SU-DHL-6 (cell line): ENCODE measurements at regions not wholly inside any gene's neighbourhood (a gene's known extent, or its start where the extent isn't known, plus 50 kb on each side); places are given as distances from the start of the nearest gene placed in this dataset.

Source experiments
- H2AFZ ChIP-seq: fragments of 200-600 bp; sonication (generic); 2 replicates; pipeline ENCODE4 v1.6.1; 2014; ENCODE audit warnings: low read depth, mild to moderate bottlenecking, moderate library complexity, mixed read lengths, antibody characterized with exemption, low read length; ENCODE audit not compliant: severe bottlenecking
- H3F3A ChIP-seq: fragments of 200-600 bp; shearing (Covaris generic); 2 replicates; pipeline ENCODE4 v1.6.0; 2016; ENCODE audit warnings: antibody characterized with exemption, mild to moderate bottlenecking; ENCODE audit not compliant: insufficient read depth
- H3K27ac ChIP-seq: fragments of 200-600 bp; sonication (generic); 2 replicates; pipeline ENCODE4 v1.5.1; 2016; ENCODE audit warnings: low read depth, mild to moderate bottlenecking, low read length, moderate library complexity, mixed read lengths
- H3K27me3 ChIP-seq: fragments of 200-600 bp; sonication (generic), shearing (Covaris generic); 2 replicates; pipeline ENCODE4 v1.6.0; 2014; ENCODE audit warnings: mild to moderate bottlenecking, low read length
- H3K36me3 ChIP-seq: fragments of 200-600 bp; sonication (generic); 2 replicates; pipeline ENCODE4 v1.6.1; 2014; ENCODE audit warnings: mild to moderate bottlenecking, low read length, mixed read lengths
- H3K4me2 ChIP-seq: fragments of 300-600, 200-600 bp; shearing (Covaris generic), sonication (generic); 2 replicates; pipeline ENCODE4 v1.6.0; 2014; ENCODE audit warnings: low read length, low read depth, mild to moderate bottlenecking; ENCODE audit not compliant: poor library complexity, severe bottlenecking
- H3K4me3 ChIP-seq: fragments of 200-600 bp; sonication (generic); 2 replicates; pipeline ENCODE4 v1.5.1; 2014; ENCODE audit warnings: antibody characterized with exemption, low read length, mild to moderate bottlenecking, mixed read lengths; ENCODE audit not compliant: insufficient read depth, poor library complexity, severe bottlenecking
- H3K79me2 ChIP-seq: fragments of 200-600 bp; sonication (generic); 2 replicates; pipeline ENCODE4 v1.6.1; 2014; ENCODE audit warnings: mild to moderate bottlenecking, low read length, moderate library complexity; ENCODE audit not compliant: insufficient read depth
- H3K9ac ChIP-seq: fragments of 200-600 bp; sonication (generic); 2 replicates; pipeline ENCODE4 v1.7.0; 2014; ENCODE audit warnings: mild to moderate bottlenecking, low read length
- H3K9me2 ChIP-seq: fragments of 200-600 bp; sonication (generic); replicated peaks from 2 replicates; pipeline ENCODE4 v1.6.1; 2014; ENCODE audit warnings: low read length; ENCODE audit not compliant: insufficient read depth
- H3K9me3 ChIP-seq: fragments of 200-600 bp; sonication (generic); 2 replicates; pipeline ENCODE4 v1.6.1; 2014; ENCODE audit warnings: low read length, mixed read lengths; ENCODE audit not compliant: insufficient read depth
- H4K20me1 ChIP-seq: fragments of 200-600 bp; sonication (generic); 2 replicates; pipeline ENCODE4 v1.6.1; 2014; ENCODE audit warnings: low read depth, mild to moderate bottlenecking, antibody characterized with exemption, low read length, moderate library complexity, mixed read lengths
- CTCF ChIP-seq: fragments of 200-600 bp; sonication (generic); IDR thresholded peaks from one replicate; pipeline ENCODE4 v1.5.1; 2017; ENCODE audit warnings: antibody characterized with exemption, mild to moderate bottlenecking, low read length, moderate library complexity; ENCODE audit not compliant: insufficient read depth, poor library complexity, severe bottlenecking
- EZH2phosphoT487 ChIP-seq: fragments of 200-600 bp; sonication (generic), shearing (Covaris generic); conservative IDR thresholded peaks from 2 replicates; pipeline ENCODE4 v1.6.1; 2018; ENCODE audit warnings: mild to moderate bottlenecking, antibody characterized with exemption, low read length, moderate library complexity, mixed read lengths

- Histone ChIP-seq H4K20me1 (no peaks in the 10 kb centered on the region), H3K9me2 (no peaks in the 10 kb centered on the region), H3K36me3 (no peaks in the 10 kb centered on the region), H3K27ac (no peak overlapping the region), H3K4me3 (no peak overlapping the region), H3K4me2 (no peak overlapping the region), H3K9me3 (no peaks in the 10 kb centered on the region), H3F3A (no peaks in the 10 kb centered on the region), H3K9ac (no peak overlapping the region), H2AFZ (no peak overlapping the region), H3K27me3 (no peaks in the 10 kb centered on the region), H3K79me2 (no peaks in the 10 kb centered on the region)
- TF ChIP-seq CTCF (no peak), EZH2phosphoT487 (no peak)
Measured at GRCh38 chr4:170666909-170667308, 577.2 kb upstream of the AADAT start.

- no peak overlapping the region for H3K4me2 ChIP-seq
Measured at GRCh38 chr4:170662250-170662649, 572.5 kb upstream of the AADAT start.

GRCh38 chr4:170657761-170658160 lies 568.0 kb upstream of the AADAT start:
- Histone ChIP-seq H3K4me2 (no peak overlapping the region), H3K27ac (no peak overlapping the region), H3K4me3 (no peak overlapping the region), H3F3A (no peaks in the 10 kb centered on the region), H3K36me3 (no peaks in the 10 kb centered on the region), H3K9me2 (no peaks in the 10 kb centered on the region), H3K9me3 (no peaks in the 10 kb centered on the region), H4K20me1 (no peaks in the 10 kb centered on the region), H3K79me2 (no peaks in the 10 kb centered on the region), H2AFZ (no peak overlapping the region), H3K9ac (no peak overlapping the region), H3K27me3 (no peaks in the 10 kb centered on the region)
- TF ChIP-seq EZH2phosphoT487 (no peak), CTCF (no peak)

More at GRCh38 chr4:170662250-170662649, 572.5 kb upstream of the AADAT start:
- Histone ChIP-seq H3K27me3 (no peaks in the 10 kb centered on the region), H3F3A (no peaks in the 10 kb centered on the region), H2AFZ (no peak overlapping the region), H4K20me1 (no peaks in the 10 kb centered on the region), H3K36me3 (no peaks in the 10 kb centered on the region), H3K9me3 (no peaks in the 10 kb centered on the region), H3K9me2 (no peaks in the 10 kb centered on the region), H3K79me2 (no peaks in the 10 kb centered on the region), H3K9ac (no peak overlapping the region), H3K27ac (no peak overlapping the region), H3K4me3 (no peak overlapping the region)
- no peak for TF ChIP-seq EZH2phosphoT487
- TF ChIP-seq CTCF: no peak

GRCh38 chr4:170656506-170656905 lies 566.8 kb upstream of the AADAT start:
- no peak overlapping the region for H3K27ac ChIP-seq
- H3K4me2 ChIP-seq: no peak overlapping the region
- H3K79me2 ChIP-seq: no peaks in the 10 kb centered on the region
- no peaks in the 10 kb centered on the region for H4K20me1 ChIP-seq
- H2AFZ ChIP-seq: no peak overlapping the region
- H3K27me3 ChIP-seq: no peaks in the 10 kb centered on the region
- no peak overlapping the region for H3K9ac ChIP-seq
- no peaks in the 10 kb centered on the region for H3K36me3 ChIP-seq
- H3K9me3 ChIP-seq: no peaks in the 10 kb centered on the region
- H3K4me3 ChIP-seq: no peak overlapping the region
- TF ChIP-seq EZH2phosphoT487 (no peak), CTCF (no peak)
- H3K9me2 ChIP-seq: no peaks in the 10 kb centered on the region
- H3F3A ChIP-seq: no peaks in the 10 kb centered on the region
